H1 (cell line): ENCODE measurements at regions not wholly inside any gene's neighbourhood (a gene's known extent, or its start where the extent isn't known, plus 50 kb on each side); places are given as distances from the start of the nearest gene placed in this dataset.

Source experiments
- CTCF ChIA-PET: fragments of 300-600 bp; sonication (Branson Sonifier 250); formaldehyde crosslinking; loops from one replicate; lab custom pipeline; 2021; ENCODE audit not compliant: partially characterized antibody; lab: Charles Lee
- POLR2A ChIA-PET: fragments of 300-600 bp; sonication (Branson Sonifier 250); formaldehyde crosslinking; loops from one replicate; lab custom pipeline; 2021; ENCODE audit warnings: inconsistent platforms; ENCODE audit not compliant: partially characterized antibody; lab: Charles Lee
- DNase-seq, 2 experiments: peaks; one replicate each; pipeline versions ENCODE4 v3.0.0 to v3.0.0-alpha.2; 2010 to 2022; ENCODE audit warnings: low spot score in 2 of 2, low read depth in 1 of 2, mixed read lengths in 1 of 2
- FAIRE-seq: peaks from 2 replicates; lab custom pipeline; 2011; peaks lifted over from hg19 to GRCh38; lab: Jason Lieb, UNC
- H2AFZ ChIP-seq: 2 replicates; pipeline ENCODE4 v1.8.1; 2012; ENCODE audit warnings: low read length, inconsistent platforms
- H2AK5ac ChIP-seq: 2 replicates; pipeline ENCODE4 v1.6.1; 2013; ENCODE audit warnings: low read depth, low read length
- H2BK120ac ChIP-seq: replicated peaks from 2 replicates; pipeline ENCODE3; 2013; ENCODE audit warnings: low read depth, low read length, inconsistent platforms
- H2BK12ac ChIP-seq: 2 replicates; pipeline ENCODE4 v1.6.1; 2013; ENCODE audit warnings: low read depth, low read length
- H2BK15ac ChIP-seq: 2 replicates; pipeline ENCODE4 v1.6.1; 2013; ENCODE audit warnings: low read length
- H2BK20ac ChIP-seq: 2 replicates; pipeline ENCODE4 v1.6.1; 2013; ENCODE audit warnings: low read length
- H2BK5ac ChIP-seq: 2 replicates; pipeline ENCODE4 v1.6.1; 2013; ENCODE audit warnings: low read depth, low read length
- H3K14ac ChIP-seq: 2 replicates; pipeline ENCODE4 v1.6.1; 2013; ENCODE audit warnings: inconsistent platforms; ENCODE audit not compliant: insufficient read length
- H3K18ac ChIP-seq: 2 replicates; pipeline ENCODE4 v1.6.1; 2013; ENCODE audit warnings: low read length; ENCODE audit errors: extremely low read depth
- H3K23ac ChIP-seq: 2 replicates; pipeline ENCODE4 v1.6.1; 2013; ENCODE audit warnings: inconsistent platforms; ENCODE audit not compliant: insufficient read length
- H3K23me2 ChIP-seq: 2 replicates; pipeline ENCODE4 v1.6.1; 2013; ENCODE audit warnings: low read depth, low read length
- H3K27ac ChIP-seq: 2 replicates; pipeline ENCODE4 v1.6.1; 2011; ENCODE audit warnings: low read depth, low read length, inconsistent platforms
- H3K27me3 ChIP-seq, 4 experiments: replicated peaks in 1 of 4; 1 replicate in 1 of 4; 2 replicates in 3 of 4; pipeline versions ENCODE4 v1.6.1 to v1.8.1; 2011 to 2013; ENCODE audit warnings: low read length in 3 of 4, mild to moderate bottlenecking in 3 of 4, inconsistent platforms in 2 of 4, mixed read lengths in 2 of 4, moderate library complexity in 1 of 4; ENCODE audit not compliant: control insufficient read depth in 3 of 4, insufficient read depth in 3 of 4; ENCODE audit errors: extremely low read depth in 1 of 4
- H3K36me3 ChIP-seq, 4 experiments: 2 replicates each; pipeline versions ENCODE4 v1.6.1 to v1.8.1; 2011 to 2013; ENCODE audit warnings: mild to moderate bottlenecking in 4 of 4, low read length in 3 of 4, moderate library complexity in 2 of 4, control low read depth in 1 of 4, inconsistent platforms in 1 of 4; ENCODE audit not compliant: insufficient read depth in 4 of 4, control insufficient read depth in 2 of 4
- H3K4ac ChIP-seq: replicated peaks from 2 replicates; pipeline ENCODE3; 2013; ENCODE audit warnings: low read length, low read depth, mixed read lengths, inconsistent platforms; ENCODE audit not compliant: insufficient read length
- H3K4me1 ChIP-seq, 4 experiments: replicated peaks in 1 of 4; 1 replicate in 1 of 4; 2 replicates in 3 of 4; pipeline versions ENCODE4 v1.6.1 to v1.8.1; 2011 to 2013; ENCODE audit warnings: low read length in 3 of 4, inconsistent platforms in 2 of 4, mixed read lengths in 1 of 4; ENCODE audit not compliant: insufficient read depth in 4 of 4, control insufficient read depth in 3 of 4
- H3K4me2 ChIP-seq, 2 experiments: 2 replicates each; pipeline versions ENCODE4 v1.6.1 to v1.8.1; 2011 to 2013; ENCODE audit warnings: low read depth in 2 of 2, low read length in 2 of 2, control low read depth in 1 of 2, inconsistent platforms in 1 of 2, mild to moderate bottlenecking in 1 of 2; ENCODE audit not compliant: insufficient read depth in 1 of 2
- H3K4me3 ChIP-seq, 4 experiments: fragments of 200-600, 300-600 bp in 1 of 4; sonication (generic), shearing (Covaris generic), sonication (Bioruptor Twin) in 1 of 4; 2 replicates each; pipeline versions ENCODE4 v1.5.1 to v1.8.1; 2011 to 2016; ENCODE audit warnings: low read length in 4 of 4, low read depth in 3 of 4, control low read depth in 2 of 4, inconsistent platforms in 2 of 4, mild to moderate bottlenecking in 2 of 4, mixed read lengths in 1 of 4, moderate library complexity in 1 of 4; ENCODE audit not compliant: insufficient read depth in 2 of 4; ENCODE audit errors: extremely low read depth in 1 of 4
- H3K56ac ChIP-seq: replicated peaks from 2 replicates; pipeline ENCODE3; 2013; ENCODE audit warnings: low read depth, mild to moderate bottlenecking, mixed read lengths, low read length, inconsistent platforms; ENCODE audit not compliant: insufficient read length
- H3K79me1 ChIP-seq: 2 replicates; pipeline ENCODE4 v1.6.1; 2013; ENCODE audit warnings: low read depth, low read length, control low read depth
- H3K79me2 ChIP-seq, 2 experiments: 2 replicates each; pipeline versions ENCODE4 v1.6.1 to v1.8.1; 2012 to 2013; ENCODE audit warnings: low read length in 2 of 2, mild to moderate bottlenecking in 2 of 2, inconsistent platforms in 1 of 2; ENCODE audit not compliant: insufficient read depth in 2 of 2, control insufficient read depth in 1 of 2
- H3K9ac ChIP-seq, 4 experiments: replicated peaks in 1 of 4; 1 replicate in 1 of 4; 2 replicates in 3 of 4; pipeline versions ENCODE4 v1.6.1 to v1.8.1; 2011 to 2013; ENCODE audit warnings: low read depth in 3 of 4, low read length in 3 of 4, control low read depth in 2 of 4, mild to moderate bottlenecking in 2 of 4, moderate library complexity in 2 of 4, inconsistent platforms in 1 of 4; ENCODE audit errors: extremely low read depth in 1 of 4
- H3K9me3 ChIP-seq, 2 experiments: 2 replicates each; pipeline versions ENCODE4 v1.6.1 to v1.8.1; 2012 to 2013; ENCODE audit warnings: mild to moderate bottlenecking in 2 of 2, moderate library complexity in 2 of 2, control low read depth in 1 of 2, inconsistent platforms in 1 of 2, low read depth in 1 of 2, low read length in 1 of 2, mixed read lengths in 1 of 2; ENCODE audit not compliant: insufficient read depth in 2 of 2
- H4K20me1 ChIP-seq, 2 experiments: replicated peaks in 1 of 2; 2 replicates each; pipeline versions ENCODE3 to v1.8.1; 2011 to 2013; ENCODE audit warnings: inconsistent platforms in 2 of 2, low read length in 2 of 2, mild to moderate bottlenecking in 1 of 2; ENCODE audit not compliant: insufficient read depth in 2 of 2, control insufficient read depth in 1 of 2
- H4K5ac ChIP-seq: 2 replicates; pipeline ENCODE4 v1.6.1; 2013; ENCODE audit warnings: low read length, low read depth, mixed read lengths, inconsistent platforms; ENCODE audit not compliant: insufficient read length
- H4K8ac ChIP-seq: 2 replicates; pipeline ENCODE4 v1.8.0; 2013; ENCODE audit warnings: mild to moderate bottlenecking, moderate library complexity, low read length, inconsistent platforms; ENCODE audit not compliant: insufficient read depth; ENCODE audit errors: extremely low read depth
- H4K91ac ChIP-seq: replicated peaks from 2 replicates; pipeline ENCODE3; 2013; ENCODE audit warnings: low read length, mixed read lengths, inconsistent platforms; ENCODE audit not compliant: insufficient read length
- TAF1 ChIP-seq: IDR thresholded peaks from 2 replicates; pipeline ENCODE4 v1.6.1; 2011; ENCODE audit warnings: mild to moderate bottlenecking, low read depth, low read length
- WGBS, 2 experiments: shearing (Covaris generic) in 1 of 2; methylation state at CpG; one replicate each; pipeline versions ENCODE4 v1.1.6 to v1.1.7; 2013 to 2015; ENCODE audit warnings: low lambda C conversion rate in 2 of 2, mixed read lengths in 2 of 2, inconsistent platforms in 1 of 2, low coverage in 1 of 2, missing lambda C conversion rate in 1 of 2; ENCODE audit not compliant: insufficient replicate concordance in 2 of 2, insufficient coverage in 1 of 2, insufficient read length in 1 of 2; ENCODE audit errors: extremely low coverage in 1 of 2, missing lambda C conversion rate in 1 of 2; 5-methylcytosine and 5-hydroxymethylcytosine counted together

- no peak for DNase-seq
- 91% methylated on average over 8 of the region's 8 CpGs; no CpG with 5 or more reads in 1 of the 2 experiments for WGBS, 2 experiments
- Histone ChIP-seq H2BK12ac (no peak overlapping the region), H4K8ac (no peak overlapping the region), H3K4me2 (no peak overlapping the region), H3K23me2 (no peaks in the 10 kb centered on the region), H2BK20ac (no peak overlapping the region), H2BK5ac (no peak overlapping the region), H3K14ac (no peak overlapping the region), H3K18ac (no peak overlapping the region), H2AFZ (peak overlapping the region; percentile 38; the same call in 1 of the 2 replicates), H3K79me2 (no peaks in the 10 kb centered on the region), H4K5ac (no peak overlapping the region), H2BK120ac (no peak overlapping the region), H2BK15ac (no peak overlapping the region), H3K9ac (no peak overlapping the region), H3K56ac (no peak overlapping the region), H3K9me3 (no peaks in the 10 kb centered on the region), H2AK5ac (no peak overlapping the region), H3K4ac (no peak overlapping the region), H3K23ac (no peak overlapping the region), H4K20me1 (no peaks in the 10 kb centered on the region), H3K27me3 (no peaks in the 10 kb centered on the region), H3K4me1 (no peaks in the 10 kb centered on the region), H3K79me1 (no peaks in the 10 kb centered on the region), H3K36me3 (no peaks in the 10 kb centered on the region; a peak in 1 of 8 replicates), H4K91ac (no peak overlapping the region), H3K27ac (no peak overlapping the region), H3K4me3 (no peak overlapping the region)
- TF ChIP-seq TAF1, result no peak
- FAIRE-seq, result no peak
- ChIA-PET POLR2A (no interaction called here), CTCF (interaction anchor here (0.6 to 1.2 kb wide), 3 partner anchors 19 to 22 kb away, joined by 3 to 5 read pairs (median 3); no protein-coding TSS in a partner anchor)
Observed at GRCh38 chr6:50992704-50993625, 174.3 kb downstream of the TFAP2B start.
